ENCODE measurements at regions not wholly inside any gene's neighbourhood (a gene's known extent, or its start where the extent isn't known, plus 50 kb on each side); places are given as distances from the start of the nearest gene placed in this dataset.

- TF ChIP-seq CTCF (IDR thresholded peaks at IDR 0.05) (no peak), POLR2A (IDR thresholded peaks at IDR 0.05) (no peak)
- 89% methylated on average over 2 of the region's 2 CpGs for WGBS (ENCODE audit: insufficient coverage, low coverage, low lambda C conversion rate, missing lambda C conversion rate)
- Histone ChIP-seq H3K4me1 (no peaks in the 10 kb centered on the region), H3K9me3 (no peaks in the 10 kb centered on the region), H3K4me3 (no peak overlapping the region), H3K27ac (no peak overlapping the region), H3K36me3 (no peaks in the 10 kb centered on the region), H3K27me3 (no peaks in the 10 kb centered on the region)
- intact Hi-C loops (cut with DNase I) = no loop called here
- ATAC-seq = no peak
- no peak for DNase-seq
These were observed 1454.1 kb downstream of the MRPL39 start for GRCh38 chr21:24153137-24153536.

- DNase-seq (no peak), ATAC-seq (no peak)
- Histone ChIP-seq H3K4me3 (no peak overlapping the region), H3K27me3 (no peaks in the 10 kb centered on the region), H3K27ac (no peak overlapping the region), H3K36me3 (no peaks in the 10 kb centered on the region), H3K9me3 (no peaks in the 10 kb centered on the region), H3K4me1 (no peaks in the 10 kb centered on the region)
- WGBS (ENCODE audit: insufficient coverage, low coverage, low lambda C conversion rate, missing lambda C conversion rate) = 13% methylated on average over 1 of the region's 1 CpG
- intact Hi-C loops (cut with DNase I) = no loop called here
- no peak for TF ChIP-seq POLR2A (IDR thresholded peaks at IDR 0.05)
- no peak for TF ChIP-seq CTCF (IDR thresholded peaks at IDR 0.05)
These were observed 1456.5 kb downstream of the MRPL39 start for GRCh38 chr21:24150753-24151152.

GRCh38 chr21:24148461-24148860, 1458.8 kb downstream of the MRPL39 start:
- WGBS (ENCODE audit: insufficient coverage, low coverage, low lambda C conversion rate, missing lambda C conversion rate) = 76% methylated on average over 2 of the region's 2 CpGs

GRCh38 chr21:24147674-24148073, 1459.6 kb downstream of the MRPL39 start:
- TF ChIP-seq POLR2A (IDR thresholded peaks at IDR 0.05) (no peak), CTCF (IDR thresholded peaks at IDR 0.05) (no peak)
- WGBS (ENCODE audit: insufficient coverage, low coverage, low lambda C conversion rate, missing lambda C conversion rate) = 49% methylated on average over 3 of the region's 3 CpGs
- ATAC-seq (no peak), DNase-seq (no peak)
- H3K27me3 ChIP-seq = no peaks in the 10 kb centered on the region
- no peaks in the 10 kb centered on the region for H3K9me3 ChIP-seq
- intact Hi-C loops (cut with DNase I) = no loop called here
- H3K27ac ChIP-seq = no peak overlapping the region
- H3K4me1 ChIP-seq = no peaks in the 10 kb centered on the region
- H3K36me3 ChIP-seq = no peaks in the 10 kb centered on the region
- no peak overlapping the region for H3K4me3 ChIP-seq

More at GRCh38 chr21:24148461-24148860, 1458.8 kb downstream of the MRPL39 start:
- no peak overlapping the region for H3K27ac ChIP-seq
- H3K27me3 ChIP-seq = no peaks in the 10 kb centered on the region
- H3K9me3 ChIP-seq = no peaks in the 10 kb centered on the region
- DNase-seq (no peak), ATAC-seq (no peak)
- no peaks in the 10 kb centered on the region for H3K4me1 ChIP-seq
- TF ChIP-seq POLR2A (IDR thresholded peaks at IDR 0.05) = no peak
- TF ChIP-seq CTCF (IDR thresholded peaks at IDR 0.05) = no peak
- H3K4me3 ChIP-seq = no peak overlapping the region
- no peaks in the 10 kb centered on the region for H3K36me3 ChIP-seq
- intact Hi-C loops (cut with DNase I) = no loop called here

- ATAC-seq (peak in 1 of 4 donors; percentile 74), DNase-seq (no peak)
- H3K4me3 ChIP-seq = no peak overlapping the region
- intact Hi-C loops (cut with DNase I) = no loop called here
- 6% methylated on average over 1 of the region's 1 CpG for WGBS (ENCODE audit: insufficient coverage, low coverage, low lambda C conversion rate, missing lambda C conversion rate)
- H3K9me3 ChIP-seq = no peaks in the 10 kb centered on the region
- H3K36me3 ChIP-seq = no peaks in the 10 kb centered on the region
- H3K27me3 ChIP-seq = no peaks in the 10 kb centered on the region
- no peaks in the 10 kb centered on the region for H3K4me1 ChIP-seq
- no peak overlapping the region for H3K27ac ChIP-seq
- TF ChIP-seq POLR2A (IDR thresholded peaks at IDR 0.05) (no peak), CTCF (IDR thresholded peaks at IDR 0.05) (no peak)
These were observed 1476.2 kb downstream of the MRPL39 start for GRCh38 chr21:24131056-24131455.
